ENCODE measurements at regions not wholly inside any gene's neighbourhood (a gene's known extent, or its start where the extent isn't known, plus 50 kb on each side); places are given as distances from the start of the nearest gene placed in this dataset.

DNA sequence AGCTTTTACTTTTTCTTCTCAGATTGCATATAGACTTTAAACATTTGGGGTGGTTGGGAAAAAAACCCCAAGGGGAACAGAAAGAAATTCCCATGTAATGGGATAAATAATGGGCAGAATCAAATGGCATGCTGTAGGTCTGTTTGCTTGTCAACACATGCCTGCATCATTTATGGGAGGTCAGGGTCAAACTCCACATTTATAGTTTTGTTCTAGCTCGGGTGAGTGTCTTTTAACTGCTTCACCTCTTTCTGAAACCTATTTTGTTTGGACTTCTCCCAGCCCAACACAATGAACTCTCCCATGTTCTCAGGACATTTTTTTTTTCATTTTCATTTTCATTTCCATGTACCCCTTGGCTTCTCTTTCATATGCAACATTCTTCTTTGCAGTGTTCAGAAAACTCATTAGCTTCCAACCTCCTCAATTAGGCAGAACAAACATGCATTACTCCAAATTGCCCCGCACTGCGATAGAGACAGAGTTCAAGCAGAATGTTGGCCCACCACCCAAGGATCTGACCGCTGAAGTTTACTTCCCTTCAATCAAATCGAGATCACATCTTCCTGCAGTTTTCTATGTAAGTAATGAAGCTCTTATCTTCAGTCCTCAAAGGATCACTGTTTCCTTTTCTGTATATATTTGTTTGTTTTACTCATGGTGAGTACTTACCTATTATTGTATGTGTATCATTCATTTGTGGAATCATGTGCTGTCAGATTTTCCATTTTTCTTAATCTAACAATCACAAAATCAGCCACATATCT lies 354.6 kb downstream of the ZSWIM6 start:
- no peak for DNase-seq (ENCODE audit: low read depth, low spot score)

DNA sequence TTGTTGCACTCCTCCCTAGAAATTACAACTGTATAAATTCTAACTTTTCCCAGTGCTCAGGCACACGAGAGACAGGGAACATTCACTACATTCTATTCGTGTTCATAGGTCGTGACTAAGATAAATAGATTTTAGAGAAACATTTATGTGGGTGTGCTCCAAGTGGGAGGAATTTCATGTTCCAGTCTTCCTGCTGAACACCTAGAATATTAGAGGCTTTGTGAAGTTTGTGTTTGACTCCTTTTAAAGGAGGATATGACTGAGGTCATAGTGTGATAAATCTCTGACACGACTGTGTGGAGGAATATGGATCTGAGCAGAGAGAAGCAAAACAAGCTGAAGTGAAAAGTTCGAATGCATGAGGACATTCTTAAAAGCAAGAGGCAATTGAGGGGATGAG lies 355.3 kb downstream of the ZSWIM6 start:
- no peak for DNase-seq (ENCODE audit: low read depth, low spot score)

DNA sequence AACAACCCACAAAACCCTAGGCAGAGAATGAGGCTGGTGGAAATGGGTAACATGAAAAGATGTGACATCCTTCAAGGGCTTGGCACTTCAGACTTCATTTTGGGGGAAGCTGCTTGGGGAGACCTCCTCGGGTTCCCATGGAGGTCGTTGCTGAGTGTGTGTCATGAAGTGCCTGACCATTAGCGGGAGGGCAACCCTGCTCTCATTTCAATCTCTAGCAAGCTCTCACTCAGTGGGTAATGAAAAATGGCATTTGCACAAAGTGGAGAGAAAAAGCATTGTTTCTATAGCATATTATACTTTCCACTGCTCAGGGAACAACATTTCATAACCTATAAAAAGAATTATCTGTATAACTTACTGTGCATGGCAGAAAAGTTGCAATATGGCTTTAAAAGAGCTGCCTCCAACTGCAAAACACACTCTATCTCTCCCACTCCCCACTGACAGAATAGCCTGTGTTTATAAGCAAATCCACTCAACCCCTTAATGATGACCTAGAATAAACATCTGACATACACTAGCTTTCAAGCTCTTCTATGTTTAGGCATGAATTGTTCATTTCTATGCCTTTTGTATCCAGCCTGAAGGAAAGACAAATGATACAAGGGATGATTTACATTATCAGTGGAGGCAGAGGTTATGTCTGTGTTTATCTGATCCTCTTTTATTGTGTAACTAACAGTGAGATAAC lies 357.2 kb downstream of the ZSWIM6 start:
- no peak for DNase-seq (ENCODE audit: low read depth, low spot score)

DNA sequence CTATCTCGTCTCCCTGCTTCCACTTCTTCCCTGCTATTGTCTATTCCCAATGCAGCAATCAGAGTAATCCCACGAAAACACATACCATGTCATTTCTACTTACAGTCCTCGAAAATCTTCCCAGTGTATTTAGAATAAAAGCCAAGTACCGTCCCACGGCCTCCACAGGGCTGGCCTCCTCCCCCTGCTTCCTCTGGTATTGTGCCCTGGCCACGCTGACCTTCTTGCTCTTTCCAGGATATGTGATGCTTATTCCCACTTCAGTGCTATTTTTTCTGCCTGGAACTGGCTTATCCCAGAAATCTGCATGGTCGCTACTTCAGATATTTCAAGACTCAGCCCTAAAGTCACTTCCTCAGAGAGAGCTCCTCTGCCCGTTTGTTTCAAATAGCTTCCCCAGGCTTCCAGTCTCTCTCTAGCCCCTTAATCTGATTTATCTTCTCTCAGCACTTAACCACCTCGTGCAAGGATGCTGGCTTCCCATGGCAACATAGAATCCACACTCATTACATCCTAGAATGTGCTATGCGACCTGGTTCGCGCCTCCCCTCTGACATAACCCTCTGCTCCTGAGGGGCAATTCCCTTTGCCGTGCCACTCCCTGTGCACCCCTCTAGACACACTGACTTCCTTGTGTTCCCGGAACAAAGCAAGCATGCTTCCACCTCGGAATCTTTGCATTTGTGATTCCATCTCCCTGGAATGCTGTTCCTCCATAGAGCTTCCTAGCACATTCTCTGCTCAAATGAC lies 365.9 kb downstream of the ZSWIM6 start:
- no peak for DNase-seq (ENCODE audit: low read depth, low spot score)

DNA sequence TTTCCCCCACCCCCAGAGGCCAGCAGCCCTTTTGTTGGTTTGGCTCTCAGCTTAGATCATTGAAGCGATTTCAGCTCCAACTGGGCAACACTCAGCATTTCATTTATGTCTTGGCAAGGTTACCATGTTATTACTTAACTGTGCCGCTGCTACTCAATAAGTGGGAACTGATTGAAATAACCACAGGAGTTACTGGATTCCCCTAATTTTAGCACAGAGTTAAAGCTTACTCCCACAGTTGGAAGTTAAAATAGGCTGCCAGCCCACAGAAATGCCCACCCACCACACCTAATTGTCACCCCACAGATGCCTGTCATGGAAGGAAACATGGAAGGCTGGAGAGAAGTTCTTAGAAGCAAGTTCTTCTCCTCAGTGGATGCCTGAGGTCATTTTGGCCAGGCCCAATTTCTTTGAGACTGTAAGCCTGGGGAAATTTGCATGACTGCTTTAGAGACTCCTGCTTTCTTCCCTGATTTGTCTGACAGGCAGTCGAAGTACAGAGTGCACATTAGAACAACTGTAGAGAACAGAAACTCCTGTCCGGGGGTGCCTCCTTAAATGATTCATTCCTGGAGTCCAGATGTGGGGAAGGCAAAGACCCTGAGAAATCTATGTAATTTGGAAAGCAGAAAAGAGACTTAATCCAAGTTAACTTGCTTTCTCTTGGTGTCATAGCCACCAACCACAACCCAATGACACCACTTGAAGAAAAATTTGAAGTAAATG lies 370.0 kb downstream of the ZSWIM6 start:
- DNase-seq (ENCODE audit: low read depth, low spot score) = no peak

DNA sequence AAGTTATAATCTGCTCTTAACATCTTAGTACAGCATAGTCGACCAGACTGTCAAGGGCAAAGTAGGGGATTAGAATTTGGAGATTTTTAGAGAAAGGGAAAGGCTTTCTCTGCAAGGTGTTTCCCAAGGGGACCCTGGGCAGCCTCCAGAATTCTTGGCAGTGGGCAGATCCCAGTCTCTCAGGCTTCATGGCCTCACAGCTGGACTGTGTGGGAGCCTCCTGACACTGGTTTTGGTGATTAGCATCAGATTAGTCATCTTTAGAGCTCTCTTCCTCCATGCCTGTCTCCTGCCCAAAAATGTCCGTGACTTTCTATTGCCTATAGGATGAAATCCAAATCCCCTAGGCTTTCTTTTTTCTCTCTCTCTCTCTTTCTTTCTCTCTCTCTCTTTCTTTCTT lies 370.7 kb downstream of the ZSWIM6 start:
- DNase-seq (ENCODE audit: low read depth, low spot score) = no peak

DNA sequence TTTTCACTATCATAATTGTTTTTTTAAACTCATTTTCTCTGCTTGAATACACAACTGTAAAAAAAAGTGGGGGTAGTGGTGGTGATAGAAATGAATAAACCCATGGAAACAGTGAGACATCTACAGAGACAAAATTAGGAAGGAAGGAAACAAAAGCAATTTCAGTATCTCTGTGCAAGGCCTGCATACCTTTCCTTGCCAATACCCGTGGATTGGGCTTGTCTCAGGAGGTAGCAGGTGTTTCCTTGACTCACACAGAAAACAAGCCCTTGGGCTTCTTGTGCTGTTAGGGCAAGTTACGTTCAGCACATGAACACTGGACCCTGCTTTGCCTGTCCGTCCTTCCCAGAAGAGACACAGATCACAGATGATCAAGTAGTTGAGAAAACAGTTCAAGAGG lies 372.2 kb downstream of the ZSWIM6 start:
- no peak for DNase-seq (ENCODE audit: low read depth, low spot score)

DNA sequence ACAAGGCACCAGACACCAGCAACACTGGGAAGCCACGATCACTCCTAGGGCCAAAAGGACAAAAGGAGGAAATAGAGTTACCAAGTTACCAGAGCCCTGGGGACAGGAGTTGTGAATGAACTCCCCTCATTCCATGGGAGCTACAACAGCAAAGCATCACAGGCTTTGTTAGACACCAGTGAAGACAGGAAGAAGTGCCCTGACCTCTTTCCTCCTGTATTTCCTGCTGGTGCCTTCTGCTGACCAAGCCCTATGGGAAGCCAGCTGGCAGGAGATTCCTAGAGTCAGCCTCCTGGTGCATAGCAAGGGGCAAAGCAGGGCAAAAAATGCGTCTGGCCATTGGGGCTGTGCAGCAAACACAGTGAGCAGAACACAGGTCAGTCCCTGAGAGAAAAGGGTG lies 374.7 kb downstream of the ZSWIM6 start:
- DNase-seq (ENCODE audit: low read depth, low spot score) = no peak

DNA sequence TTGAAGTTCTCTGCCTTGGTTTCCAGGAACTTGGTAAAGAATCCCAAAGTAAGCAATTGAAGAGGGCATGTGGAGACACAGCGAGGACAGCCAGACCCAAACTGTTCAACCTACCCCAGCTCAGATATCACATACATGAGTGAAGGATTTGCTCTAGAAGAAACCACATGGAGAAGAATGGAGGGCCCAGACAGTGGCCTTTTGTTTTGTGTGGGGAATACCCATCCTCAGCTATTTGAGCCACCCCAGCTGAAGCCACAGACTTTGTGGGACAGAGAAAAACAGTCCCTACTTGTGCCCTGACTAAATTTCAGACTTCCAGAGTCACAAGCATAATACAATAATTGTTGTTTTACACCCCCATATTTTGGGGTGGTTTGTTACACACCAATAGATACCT lies 387.1 kb downstream of the ZSWIM6 start:
- DNase-seq (ENCODE audit: low read depth, low spot score) = no peak

DNA sequence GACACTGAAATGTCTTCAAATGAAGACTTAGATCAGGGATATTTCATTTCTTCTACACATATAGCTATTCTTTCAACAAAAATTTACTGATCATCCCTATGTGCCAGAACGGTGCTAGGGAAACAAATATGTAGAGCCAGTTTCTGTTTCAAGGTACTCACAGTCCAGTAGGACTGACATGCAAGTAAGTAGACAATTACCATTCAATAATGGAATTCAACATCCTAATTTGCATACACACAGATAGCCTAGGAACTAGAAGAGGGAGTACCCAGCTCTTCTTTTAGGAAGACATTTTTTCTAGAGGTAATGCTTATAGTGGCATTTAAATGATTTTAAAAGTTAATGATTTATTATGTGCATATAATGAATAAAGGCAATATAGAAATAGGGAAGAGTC lies 388.8 kb downstream of the ZSWIM6 start:
- no peak for DNase-seq (ENCODE audit: low read depth, low spot score)

DNA sequence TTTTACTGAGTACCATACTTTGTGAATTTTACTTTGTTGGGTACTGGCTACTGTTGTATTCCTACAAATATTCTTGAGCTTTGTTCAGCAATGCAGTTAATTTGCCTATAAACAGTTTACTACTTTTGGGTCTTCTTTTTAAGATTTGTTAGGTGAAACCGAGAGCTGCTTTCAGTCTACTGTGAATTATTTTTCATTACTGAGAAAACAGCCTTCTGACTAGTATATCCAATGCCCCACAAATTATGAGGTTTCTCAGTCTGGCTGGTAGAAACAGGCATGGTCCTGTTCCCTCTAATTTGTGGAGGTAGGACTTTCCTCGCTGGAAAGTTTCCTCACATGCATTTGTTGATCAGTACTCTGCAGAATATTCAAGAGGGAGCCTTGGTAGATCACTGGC lies 392.0 kb downstream of the ZSWIM6 start:
- DNase-seq (ENCODE audit: low read depth, low spot score) = no peak

DNA sequence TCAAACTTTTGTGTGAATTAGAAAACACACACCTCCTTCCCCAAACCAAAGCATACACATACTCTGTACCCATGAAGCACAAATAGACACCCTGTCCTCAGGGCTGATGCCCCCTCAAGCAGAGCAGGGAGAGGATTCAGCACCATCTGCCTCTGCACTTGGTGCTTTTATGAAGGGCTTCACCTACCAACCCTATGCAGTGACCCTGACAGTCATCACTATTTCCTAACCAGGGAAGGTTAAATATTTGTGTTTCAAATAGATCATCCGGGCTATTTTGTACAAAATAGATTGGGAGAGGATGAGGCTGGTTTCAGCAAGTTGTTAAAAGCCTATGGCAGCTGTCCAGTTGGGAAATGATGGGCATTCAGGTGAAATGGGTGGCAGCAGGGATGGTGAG lies 396.2 kb downstream of the ZSWIM6 start:
- DNase-seq (ENCODE audit: low read depth, low spot score) = no peak

DNA sequence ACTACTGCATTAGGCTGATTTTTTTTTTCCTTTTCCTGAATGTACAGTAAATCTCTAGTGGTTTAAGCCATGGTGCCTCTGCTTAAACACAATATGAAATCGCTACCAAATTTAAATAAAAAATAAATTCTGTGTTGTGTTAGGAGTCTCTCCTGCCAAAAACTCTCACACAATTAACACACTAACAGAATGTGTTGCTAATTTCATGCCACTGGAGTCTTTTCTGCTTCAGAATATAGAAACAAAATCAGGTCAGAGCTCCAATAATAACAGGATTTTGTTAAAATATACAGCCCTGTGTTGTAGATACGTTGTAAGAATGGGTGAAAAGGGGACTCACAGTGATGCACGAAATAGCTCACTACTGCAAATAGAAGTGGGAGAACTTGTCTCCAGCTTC lies 398.8 kb downstream of the ZSWIM6 start:
- DNase-seq (ENCODE audit: low read depth, low spot score) = no peak

DNA sequence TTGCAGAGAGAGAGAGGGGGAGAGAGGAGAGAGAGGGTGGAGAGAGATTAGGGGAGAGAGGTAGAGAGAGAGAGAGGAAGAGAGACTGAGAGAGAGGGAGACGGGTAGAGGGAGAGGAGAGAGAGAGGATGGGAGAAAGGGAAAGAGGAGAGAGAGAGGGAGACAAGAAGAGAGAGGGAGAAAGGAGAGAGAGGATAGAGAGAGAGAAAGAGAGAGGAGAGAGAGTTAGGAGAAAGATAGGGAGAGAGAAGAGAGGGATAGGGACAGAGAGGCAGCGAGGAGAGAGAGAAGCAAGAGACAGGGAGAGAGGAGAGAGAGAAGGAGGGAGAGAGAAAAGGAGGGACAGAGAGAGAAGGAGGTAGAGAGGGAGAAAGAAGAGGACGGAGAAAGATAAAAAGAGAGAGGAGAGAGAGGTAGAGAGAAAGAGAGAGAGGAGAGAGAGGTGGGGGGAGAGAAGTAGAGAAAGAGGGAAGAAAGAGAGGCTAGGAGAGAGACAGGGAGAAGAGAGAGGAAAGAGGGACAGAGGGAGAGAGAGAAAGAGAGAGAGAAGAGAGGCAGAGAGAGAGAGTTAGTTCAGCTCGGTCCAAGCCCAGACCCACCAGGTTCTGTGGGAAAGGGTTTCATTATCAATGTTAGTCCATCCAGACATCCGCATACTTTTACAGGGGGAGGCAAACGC lies 399.3 kb downstream of the ZSWIM6 start:
- DNase-seq (ENCODE audit: low read depth, low spot score) = no peak

DNA sequence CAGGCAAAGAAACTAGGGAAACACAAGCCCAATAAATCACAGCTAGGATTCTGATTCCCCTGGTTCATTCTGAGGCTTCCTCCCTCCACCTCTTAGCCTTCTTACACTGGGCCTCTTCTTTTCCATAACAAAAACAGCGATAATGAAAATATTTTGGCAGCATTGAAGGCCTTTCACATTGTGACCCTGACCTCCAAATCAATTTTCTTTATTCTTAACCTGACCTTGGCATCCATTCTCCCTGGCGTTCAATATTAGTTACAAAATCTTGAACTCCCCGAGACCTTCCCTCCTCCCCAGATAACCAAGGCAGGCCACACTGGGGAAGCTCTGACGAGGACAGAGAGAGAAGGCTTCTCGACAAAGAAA lies 399.9 kb downstream of the ZSWIM6 start:
- no peak for DNase-seq (ENCODE audit: low read depth, low spot score)

DNA sequence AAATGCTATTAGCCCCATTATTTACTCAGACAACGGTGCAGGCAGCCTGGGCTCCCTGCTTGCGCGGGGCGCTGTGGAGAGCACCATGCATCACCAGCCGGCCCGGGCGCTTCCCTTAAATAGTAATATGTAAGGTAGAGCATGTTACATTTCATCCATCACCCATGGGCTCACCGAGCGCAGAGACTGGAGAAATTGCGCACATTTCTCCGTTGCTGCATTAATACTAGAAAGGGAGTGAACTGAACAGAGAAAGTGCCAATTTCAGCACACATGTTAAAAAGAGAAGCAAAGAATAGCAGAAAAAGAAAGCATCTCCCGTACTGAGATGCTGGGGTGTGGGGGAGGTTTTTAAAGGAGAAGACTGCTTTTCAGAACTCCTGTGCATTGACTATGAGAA lies 400.3 kb downstream of the ZSWIM6 start:
- DNase-seq (ENCODE audit: low read depth, low spot score) = no peak

DNA sequence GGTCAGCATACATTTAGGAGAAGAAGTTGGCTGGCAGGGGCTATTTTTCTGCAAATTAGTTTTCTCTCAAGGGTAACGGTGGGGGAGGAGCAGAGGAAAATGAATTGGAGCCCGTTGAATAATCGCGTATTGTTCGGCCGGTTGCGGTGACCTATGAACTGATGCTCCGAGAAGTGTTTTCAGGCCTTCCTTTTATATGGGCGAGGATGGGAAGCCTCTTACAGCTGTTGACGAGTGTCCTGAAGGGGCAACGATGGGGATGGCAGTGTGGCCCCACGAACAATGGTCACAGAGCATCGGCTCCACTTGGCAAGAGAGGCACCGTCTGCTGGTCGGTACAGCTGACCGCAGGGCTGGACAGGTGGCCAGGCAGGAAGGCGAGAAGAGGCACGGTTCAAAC lies 400.7 kb downstream of the ZSWIM6 start:
- no peak for DNase-seq (ENCODE audit: low read depth, low spot score)

DNA sequence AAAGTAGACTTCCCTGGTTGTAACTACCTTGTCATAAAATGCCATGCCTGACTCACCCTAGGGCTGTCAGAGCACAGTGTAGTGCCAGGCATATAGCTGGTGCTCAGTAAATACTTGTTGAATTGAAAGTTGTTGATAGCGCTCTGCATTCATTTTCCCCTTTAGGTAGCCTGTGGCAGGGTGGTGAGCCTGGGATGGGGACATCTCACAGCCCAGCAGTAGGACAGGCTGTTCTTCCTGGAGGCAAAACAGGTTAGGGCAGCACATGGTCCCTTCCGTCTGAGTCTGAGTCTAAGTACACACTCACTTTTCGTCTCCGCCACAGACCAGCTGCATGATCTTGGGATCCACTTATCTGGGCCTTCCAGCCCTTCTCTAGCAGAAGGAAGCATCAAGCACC lies 401.9 kb downstream of the ZSWIM6 start:
- no peak for DNase-seq (ENCODE audit: low read depth, low spot score)

DNA sequence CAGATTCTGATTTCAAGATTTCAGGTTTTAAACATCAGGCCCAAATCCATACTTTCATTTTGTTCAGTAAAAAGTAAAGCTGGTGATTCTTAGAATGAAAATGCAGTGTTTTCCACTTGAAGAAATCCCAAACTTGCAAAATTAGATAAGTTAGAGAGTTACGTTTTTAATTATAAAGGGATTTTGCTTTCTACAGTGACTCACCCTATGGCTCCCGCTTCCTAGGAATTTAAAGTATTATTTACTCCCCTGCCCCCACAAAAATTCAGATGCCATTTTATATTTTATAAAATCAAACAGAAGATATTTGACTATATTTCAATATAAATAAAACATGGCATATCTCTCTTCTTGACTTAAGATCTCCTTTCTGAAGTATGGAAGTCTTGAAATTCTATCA lies 402.9 kb downstream of the ZSWIM6 start:
- no peak for DNase-seq (ENCODE audit: low read depth, low spot score)

DNA sequence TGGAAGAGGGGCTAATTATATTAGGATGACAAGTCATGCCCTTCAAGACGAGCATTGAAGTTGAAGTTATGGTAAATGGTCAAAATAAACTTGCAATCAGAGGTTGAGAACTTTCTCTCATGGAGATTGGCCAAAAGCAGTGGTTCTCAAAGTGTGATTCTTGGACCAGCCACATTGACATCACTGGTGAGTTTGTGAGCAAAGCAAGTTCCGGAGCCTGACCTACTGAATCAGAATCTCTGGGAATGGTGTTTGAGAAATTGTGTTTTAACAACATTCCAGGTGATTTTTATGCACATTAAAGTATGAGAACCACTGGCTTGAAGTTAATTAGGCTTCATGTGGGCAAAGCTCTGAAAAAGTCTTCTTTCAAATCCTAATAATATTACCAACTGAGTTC lies 403.5 kb downstream of the ZSWIM6 start:
- no peak for DNase-seq (ENCODE audit: low read depth, low spot score)

DNA sequence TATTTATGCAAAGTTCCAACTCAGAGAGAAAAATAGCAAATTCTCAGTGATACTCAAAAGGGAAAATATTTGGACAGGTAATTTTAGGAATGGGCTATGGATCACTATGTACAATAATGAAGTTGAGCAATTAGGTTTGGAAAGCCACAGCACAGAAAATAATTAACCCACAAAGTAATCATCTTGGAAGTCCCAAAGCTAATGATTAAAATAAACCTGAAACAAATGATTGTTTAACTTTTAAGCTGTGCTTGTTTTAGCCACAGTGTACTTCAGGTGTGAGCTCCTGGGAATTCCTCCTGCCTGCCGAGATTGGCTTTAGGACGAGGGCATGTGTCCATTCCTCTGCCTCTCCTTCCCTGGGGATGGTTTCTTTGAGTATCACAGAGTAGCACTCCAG lies 403.9 kb downstream of the ZSWIM6 start:
- no peak for DNase-seq (ENCODE audit: low read depth, low spot score)
